Hematopoietic multipotent progenitor cell treated with erythropoietin and hydrocortisone succinate and interleukin-3 and kit ligand, for 17 days (in vitro differentiated cells): ENCODE measurements at regions not wholly inside any gene's neighbourhood (a gene's known extent, or its start where the extent isn't known, plus 50 kb on each side); places are given as distances from the start of the nearest gene placed in this dataset.

Experiments used
- DNase-seq: peaks from one replicate; pipeline ENCODE4 v3.0.0-alpha.2; 2015; ENCODE audit warnings: low spot score

- no peak for DNase-seq
Measured at GRCh38 chr1:91151702-91152101, 129.9 kb upstream of the ZNF644 start.

GRCh38 chr1:91148641-91149069 lies 126.8 kb upstream of the ZNF644 start:
- no peak for DNase-seq

DNA sequence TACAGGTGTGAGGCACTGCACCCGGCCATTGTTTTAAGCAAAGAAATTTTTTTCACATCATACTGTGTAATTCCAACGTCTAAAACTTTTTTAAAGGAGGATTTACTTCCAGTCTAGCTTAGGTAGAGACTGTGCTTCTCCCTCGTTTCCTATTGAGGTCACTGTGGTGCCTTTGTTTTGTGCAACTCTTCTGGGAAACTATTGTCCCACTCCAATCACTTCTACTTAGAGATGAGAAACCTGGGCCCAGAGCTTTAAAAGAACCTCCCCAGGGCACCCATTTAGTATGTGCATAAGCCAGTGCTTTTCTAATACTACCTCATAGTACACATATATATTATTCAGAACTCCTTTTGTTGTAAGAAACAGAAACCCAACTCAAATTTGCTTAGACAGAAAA lies 120.0 kb upstream of the ZNF644 start:
- DNase-seq: no peak

GRCh38 chr1:91138959-91139358 lies 117.1 kb upstream of the ZNF644 start:
- no peak for DNase-seq

- DNase-seq: no peak
Measured at GRCh38 chr1:91137173-91137852, 115.5 kb upstream of the ZNF644 start.

DNA sequence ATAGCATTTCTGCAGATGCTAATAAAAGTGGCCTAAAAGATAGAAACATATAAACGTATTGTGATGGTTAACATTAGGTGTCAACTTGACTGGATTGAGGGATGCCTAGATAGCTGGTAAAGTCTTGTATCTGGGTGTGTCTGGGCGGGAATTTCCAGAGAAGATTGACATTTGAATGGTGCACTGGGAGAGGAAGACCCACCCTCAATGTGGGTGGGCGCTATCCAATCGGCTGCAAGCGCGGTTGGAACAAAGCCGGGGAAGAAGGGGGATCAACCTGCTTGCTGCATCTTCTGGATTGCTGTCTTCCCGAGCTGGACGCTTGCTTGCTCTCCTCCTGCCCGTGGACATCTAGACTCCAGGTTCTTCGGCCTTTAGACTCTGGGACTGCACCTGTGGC lies 114.0 kb upstream of the ZNF644 start:
- DNase-seq: no peak

DNA sequence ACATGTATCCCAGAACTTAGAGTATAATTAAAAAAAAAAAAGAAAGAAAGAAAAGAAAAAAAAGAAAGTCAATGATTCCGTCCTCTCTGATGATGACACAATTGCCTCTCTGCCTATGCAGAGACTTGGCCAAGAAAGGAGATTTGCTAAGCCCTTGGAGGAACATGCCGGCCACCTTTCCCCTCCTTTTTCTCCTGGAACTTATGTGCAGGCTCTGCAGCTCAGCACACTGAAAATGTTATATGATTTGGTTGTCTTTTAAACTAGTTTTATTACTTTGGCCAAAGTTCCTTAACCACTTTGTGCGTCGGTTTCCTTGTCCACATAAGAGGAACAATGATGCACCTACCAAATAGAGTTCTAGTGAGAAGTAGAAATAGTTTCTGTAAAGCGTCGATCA lies 111.4 kb upstream of the ZNF644 start:
- DNase-seq: no peak

GRCh38 chr1:91130256-91130985 lies 108.6 kb upstream of the ZNF644 start:
- DNase-seq: no peak

DNA sequence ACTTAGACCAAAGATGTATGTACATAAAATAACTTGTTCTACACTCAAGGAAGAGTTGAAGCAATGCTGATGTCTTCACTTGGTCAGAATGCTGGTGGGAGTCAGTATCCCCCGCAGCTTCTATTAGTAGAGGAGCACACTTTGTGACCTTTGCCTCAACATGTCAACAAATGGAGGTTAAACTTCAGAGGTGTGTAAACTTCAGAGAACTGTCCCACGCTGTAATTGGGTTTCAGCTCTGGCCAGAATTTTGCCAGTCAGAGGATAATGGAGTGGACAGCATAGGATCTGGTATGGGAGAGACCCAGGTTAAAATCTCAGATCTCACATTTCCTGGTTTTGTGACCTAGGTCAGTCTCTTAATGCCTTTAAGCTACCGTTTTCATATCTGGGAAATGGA lies 107.6 kb upstream of the ZNF644 start:
- DNase-seq: no peak

- DNase-seq: no peak
Measured at GRCh38 chr1:91129017-91129416, 107.2 kb upstream of the ZNF644 start.

DNA sequence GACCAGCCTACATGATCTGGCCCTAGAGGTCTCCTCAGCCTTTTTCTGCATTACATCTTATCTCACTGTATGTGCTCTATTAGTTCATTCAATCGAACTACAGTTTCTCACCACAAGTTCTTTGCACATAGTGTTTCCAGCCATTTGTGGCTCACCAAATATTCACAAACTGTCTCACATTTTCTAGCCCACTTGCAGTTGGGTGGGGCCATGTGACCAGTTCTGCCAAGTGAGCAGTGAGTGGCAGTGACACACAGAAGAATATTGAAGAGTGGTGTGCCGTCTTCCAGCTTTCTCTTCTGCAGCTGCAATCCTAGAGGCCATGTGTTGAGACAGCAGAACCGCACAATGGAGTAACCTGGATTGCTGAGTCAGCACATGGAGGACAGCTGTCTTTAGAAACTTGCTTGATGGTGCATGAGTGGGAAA lies 103.2 kb upstream of the ZNF644 start:
- DNase-seq: no peak

- no peak for DNase-seq
Measured at GRCh38 chr1:91124290-91124985, 102.6 kb upstream of the ZNF644 start.

- DNase-seq: no peak
Measured at GRCh38 chr1:91123773-91124172, 101.9 kb upstream of the ZNF644 start.

DNA sequence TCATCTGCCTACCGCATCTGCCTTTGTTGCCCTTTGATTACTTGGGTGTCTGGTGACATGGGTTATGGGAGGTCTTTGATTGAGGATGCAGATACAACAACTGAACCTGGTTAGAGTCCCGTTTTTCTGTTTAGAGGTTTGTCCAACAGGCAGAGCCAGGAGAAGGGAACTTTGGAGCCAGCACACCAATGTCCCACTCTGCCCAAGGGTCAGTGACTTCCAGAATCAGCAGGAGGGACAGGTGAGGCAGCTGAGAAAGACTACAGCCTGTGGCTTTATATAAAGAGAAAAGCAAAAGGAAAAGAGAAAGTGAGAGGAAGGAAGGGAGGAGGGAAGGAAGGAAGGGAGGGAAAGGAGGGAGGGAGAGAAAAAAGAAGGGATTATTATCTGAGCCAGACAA lies 101.5 kb upstream of the ZNF644 start:
- DNase-seq: no peak

GRCh38 chr1:91122106-91122717 lies 100.4 kb upstream of the ZNF644 start:
- no peak for DNase-seq

GRCh38 chr1:91121366-91121765 lies 99.5 kb upstream of the ZNF644 start:
- no peak for DNase-seq

DNA sequence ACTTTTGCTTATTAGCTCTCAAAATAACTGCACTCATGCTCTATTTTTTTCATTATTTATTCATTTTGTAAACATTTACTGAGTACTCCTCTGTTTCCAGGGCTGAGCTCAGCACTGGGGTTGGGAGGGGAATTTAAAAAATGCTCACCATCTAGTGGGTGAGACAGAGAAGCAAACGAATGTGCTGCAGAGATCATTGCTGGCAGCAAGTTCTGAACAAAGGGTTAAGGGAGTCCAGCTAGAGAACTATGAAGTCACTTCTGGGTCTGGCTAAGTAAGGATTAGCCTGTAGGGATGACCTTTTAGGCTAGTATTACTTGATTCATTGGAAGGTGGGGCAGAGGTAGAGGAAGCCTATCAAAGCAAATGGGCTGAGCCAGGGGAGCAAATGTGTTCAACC lies 99.1 kb upstream of the ZNF644 start:
- DNase-seq: no peak

DNA sequence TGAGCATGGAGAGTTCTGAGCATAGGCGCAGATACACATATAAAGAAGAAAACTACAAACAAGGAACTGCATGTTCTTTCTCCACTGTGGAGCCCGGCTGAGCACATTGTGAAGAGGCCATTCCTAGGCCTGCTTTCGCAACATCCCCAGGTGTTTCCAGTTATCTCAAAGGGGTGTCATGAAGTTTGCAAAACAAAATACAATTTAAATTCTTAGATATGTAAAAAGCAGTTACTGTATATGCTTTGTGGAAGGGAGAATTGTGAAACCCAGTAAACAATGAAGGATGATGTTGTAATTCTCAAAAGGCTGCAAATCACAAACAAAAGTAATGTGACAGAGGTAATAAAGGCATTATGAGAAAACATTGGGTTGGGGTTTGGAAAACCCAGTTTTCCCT lies 98.6 kb upstream of the ZNF644 start:
- no peak for DNase-seq

DNA sequence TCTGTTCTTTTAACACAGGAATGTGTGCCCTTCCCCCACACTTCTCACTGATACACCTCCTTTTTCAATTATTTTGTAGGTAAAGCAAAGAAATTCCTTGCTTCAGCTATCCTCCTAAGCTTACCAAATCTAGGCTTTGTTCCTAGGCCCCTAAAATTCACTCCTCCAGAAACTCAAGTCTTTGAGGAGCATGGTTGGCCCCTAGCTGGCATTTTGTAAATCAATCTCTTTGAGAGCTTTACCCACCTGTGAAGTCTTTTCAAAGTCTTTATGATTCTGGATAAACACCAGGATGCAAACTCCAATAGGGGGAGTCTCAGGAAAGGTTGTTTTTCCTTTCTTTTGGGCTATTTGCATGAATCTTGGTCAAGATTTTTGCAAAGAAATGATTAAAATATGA lies 82.9 kb upstream of the ZNF644 start:
- DNase-seq: no peak

- DNase-seq: no peak
Measured at GRCh38 chr1:91101328-91101727, 79.5 kb upstream of the ZNF644 start.

DNA sequence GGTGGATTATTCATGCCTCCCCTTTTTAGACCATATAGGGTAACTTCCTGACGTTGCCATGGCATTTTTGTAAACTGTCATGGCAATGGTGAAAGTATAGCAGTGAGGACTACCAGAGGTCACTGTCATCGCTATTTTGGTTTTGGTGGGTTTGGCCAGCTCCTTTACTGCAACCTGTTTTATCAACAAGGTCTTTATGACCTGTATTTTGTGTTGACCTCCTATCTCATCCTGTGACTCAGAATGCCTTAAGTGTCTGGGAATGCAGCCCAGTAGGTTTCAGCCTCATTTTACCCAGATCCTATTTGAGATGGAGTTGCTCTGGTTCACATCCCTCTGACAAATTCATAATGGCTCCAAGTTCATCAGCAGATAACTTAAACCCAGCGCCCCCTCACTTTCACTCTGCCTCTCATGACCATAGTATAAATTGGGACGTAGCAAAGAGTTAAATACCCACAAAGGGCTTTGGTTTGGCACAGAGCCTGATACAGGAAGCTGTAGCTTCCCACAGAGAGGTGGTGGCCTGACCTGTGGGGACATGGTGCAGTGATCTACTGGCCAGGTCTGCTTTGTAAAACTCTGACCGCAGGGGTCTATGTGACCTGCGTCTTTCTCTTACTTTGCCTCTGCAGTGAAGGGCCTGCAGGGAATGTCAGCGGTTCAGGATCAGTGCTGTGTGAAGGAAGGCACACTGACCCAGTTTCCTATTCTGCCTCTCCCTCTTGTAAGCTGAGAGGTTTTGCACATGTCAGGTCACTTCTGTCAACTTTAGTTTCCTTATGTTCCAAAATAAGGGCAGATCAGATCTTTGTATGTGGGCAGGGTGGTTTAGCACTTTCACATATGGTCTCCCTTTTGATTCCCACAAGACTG lies 78.1 kb upstream of the ZNF644 start:
- DNase-seq: no peak
